Mesenchymal stem cell (in vitro differentiated cells and primary cell): ENCODE measurements at regions not wholly inside any gene's neighbourhood (a gene's known extent, or its start where the extent isn't known, plus 50 kb on each side); places are given as distances from the start of the nearest gene placed in this dataset.

Source experiments
- DNase-seq: peaks from one replicate; pipeline ENCODE4 v3.0.0-alpha.2; 2013
- H2AFZ ChIP-seq: one replicate; pipeline ENCODE4 v1.6.1; 2013; ENCODE audit warnings: low read depth, mild to moderate bottlenecking, control low read depth, inconsistent platforms, low read length, moderate library complexity
- H2AK5ac ChIP-seq: 2 replicates; pipeline ENCODE4 v1.6.1; 2013; ENCODE audit warnings: low read length, moderate library complexity, mild to moderate bottlenecking, inconsistent platforms; ENCODE audit not compliant: severe bottlenecking
- H2BK120ac ChIP-seq: one replicate; pipeline ENCODE4 v1.6.1; 2013; ENCODE audit warnings: low read depth, mild to moderate bottlenecking, inconsistent platforms, low read length, moderate library complexity
- H2BK12ac ChIP-seq, 2 experiments: one replicate each; pipeline ENCODE4 v1.6.1; 2013; ENCODE audit warnings: inconsistent platforms in 2 of 2, low read length in 2 of 2, mild to moderate bottlenecking in 2 of 2, moderate library complexity in 2 of 2, control low read depth in 1 of 2
- H2BK15ac ChIP-seq: one replicate; pipeline ENCODE4 v1.6.1; 2013; ENCODE audit warnings: mild to moderate bottlenecking, low read depth, inconsistent platforms; ENCODE audit not compliant: poor library complexity, severe bottlenecking
- H2BK5ac ChIP-seq: 2 replicates; pipeline ENCODE4 v1.6.1; 2013; ENCODE audit warnings: low read depth, mild to moderate bottlenecking, low read length, control low read depth, inconsistent platforms; ENCODE audit not compliant: poor library complexity, severe bottlenecking
- H3K14ac ChIP-seq, 2 experiments: one replicate each; pipeline ENCODE4 v1.6.1; 2013; ENCODE audit warnings: inconsistent platforms in 2 of 2, low read length in 2 of 2, control low read depth in 1 of 2, mild to moderate bottlenecking in 1 of 2, moderate library complexity in 1 of 2
- H3K18ac ChIP-seq, 2 experiments: one replicate each; pipeline ENCODE4 v1.6.1; 2013; ENCODE audit warnings: inconsistent platforms in 2 of 2, low read length in 2 of 2, control low read depth in 1 of 2, low read depth in 1 of 2, mild to moderate bottlenecking in 1 of 2
- H3K23ac ChIP-seq, 2 experiments: one replicate each; pipeline ENCODE4 v1.6.1; 2013; ENCODE audit warnings: inconsistent platforms in 2 of 2, low read length in 2 of 2, mild to moderate bottlenecking in 2 of 2, moderate library complexity in 2 of 2, control low read depth in 1 of 2
- H3K27ac ChIP-seq: 2 replicates; pipeline ENCODE4 v1.5.1; 2013; ENCODE audit warnings: mild to moderate bottlenecking, moderate library complexity, low read length, control low read depth, inconsistent platforms; ENCODE audit not compliant: poor library complexity, severe bottlenecking
- H3K27me3 ChIP-seq, 2 experiments: 2 replicates each; pipeline versions ENCODE4 v1.6.1 to v1.7.0; 2013; ENCODE audit warnings: low read length in 2 of 2, mild to moderate bottlenecking in 2 of 2, moderate library complexity in 2 of 2, control low read depth in 1 of 2, inconsistent platforms in 1 of 2; ENCODE audit not compliant: control insufficient read depth in 1 of 2, insufficient read depth in 1 of 2
- H3K36me3 ChIP-seq, 2 experiments: 2 replicates each; pipeline versions ENCODE4 v1.6.1 to v1.7.0; 2013; ENCODE audit warnings: low read length in 2 of 2, control low read depth in 1 of 2, inconsistent platforms in 1 of 2, low read depth in 1 of 2, mild to moderate bottlenecking in 1 of 2; ENCODE audit not compliant: insufficient read depth in 2 of 2, control insufficient read depth in 1 of 2
- H3K4ac ChIP-seq, 2 experiments: one replicate each; pipeline ENCODE4 v1.6.1; 2013; ENCODE audit warnings: inconsistent platforms in 2 of 2, low read length in 2 of 2, mild to moderate bottlenecking in 2 of 2, moderate library complexity in 2 of 2, control low read depth in 1 of 2, low read depth in 1 of 2
- H3K4me1 ChIP-seq: 2 replicates; pipeline ENCODE4 v1.6.1; 2013; ENCODE audit warnings: low read depth, low read length, control low read depth; ENCODE audit not compliant: control insufficient read depth, insufficient read depth
- H3K4me2 ChIP-seq: 2 replicates; pipeline ENCODE4 v1.6.1; 2013; ENCODE audit warnings: low read length, mild to moderate bottlenecking, inconsistent platforms; ENCODE audit not compliant: poor library complexity, severe bottlenecking
- H3K4me3 ChIP-seq, 2 experiments: 2 replicates each; pipeline versions ENCODE4 v1.5.1 to v1.7.0; 2013; ENCODE audit warnings: low read length in 2 of 2, mild to moderate bottlenecking in 2 of 2, control low read depth in 1 of 2, low read depth in 1 of 2; ENCODE audit not compliant: insufficient read depth in 1 of 2
- H3K79me1 ChIP-seq: replicated peaks from 2 replicates; pipeline ENCODE4 v1.6.1; 2013; ENCODE audit warnings: mild to moderate bottlenecking, control low read depth, low read length, inconsistent platforms; ENCODE audit not compliant: poor library complexity, severe bottlenecking
- H3K9ac ChIP-seq: 2 replicates; pipeline ENCODE4 v1.7.0; 2013; ENCODE audit warnings: mild to moderate bottlenecking, low read length, moderate library complexity
- H3K9me3 ChIP-seq: 2 replicates; pipeline ENCODE4 v1.7.0; 2013; ENCODE audit warnings: mild to moderate bottlenecking, low read length; ENCODE audit not compliant: control insufficient read depth
- H4K8ac ChIP-seq: one replicate; pipeline ENCODE4 v1.6.1; 2013; ENCODE audit warnings: inconsistent platforms, mild to moderate bottlenecking, low read length, moderate library complexity
- H4K91ac ChIP-seq: one replicate; pipeline ENCODE4 v1.6.1; 2013; ENCODE audit warnings: mild to moderate bottlenecking, low read length, inconsistent platforms
- WGBS: methylation state at CpG from one replicate; pipeline ENCODE4 v1.1.7; 2013; ENCODE audit warnings: mixed read lengths; 5-methylcytosine and 5-hydroxymethylcytosine counted together

DNA sequence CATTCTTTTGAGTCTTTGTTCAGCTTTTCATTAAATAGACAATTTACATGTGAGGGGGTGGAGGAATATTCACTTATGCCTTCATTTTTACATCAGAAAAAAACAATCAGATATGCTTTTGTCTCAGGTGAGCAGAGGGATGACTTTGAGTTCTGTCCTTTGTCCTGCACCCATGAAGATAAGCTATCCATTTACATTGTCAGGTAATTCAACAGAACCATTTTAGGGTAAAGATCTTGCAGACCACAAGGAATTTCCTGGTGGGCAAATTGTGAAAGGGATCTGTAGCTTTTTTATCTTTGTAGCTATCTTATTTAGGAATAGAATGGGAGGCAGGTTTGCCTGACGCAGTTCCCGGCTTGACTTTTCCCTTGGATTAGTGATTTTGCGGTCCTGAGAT, 242.7 kb upstream of the IRF2BP2 start:
- no peaks in the 10 kb centered on the region for H3K9me3 ChIP-seq
- 92% methylated on average over 2 of the region's 3 CpGs for WGBS
- no peak overlapping the region for H4K8ac ChIP-seq
- no peak overlapping the region for H4K91ac ChIP-seq
- no peak overlapping the region for H2BK15ac ChIP-seq
- H3K36me3 ChIP-seq = no peaks in the 10 kb centered on the region
- no peak overlapping the region for H3K4ac ChIP-seq
- no peak overlapping the region for H2BK5ac ChIP-seq
- H3K79me1 ChIP-seq = no peaks in the 10 kb centered on the region
- H3K23ac ChIP-seq = no peak overlapping the region
- no peak overlapping the region for H3K18ac ChIP-seq
- H3K14ac ChIP-seq = no peak overlapping the region
- no peak overlapping the region for H3K4me2 ChIP-seq
- no peak overlapping the region for H3K9ac ChIP-seq
- peaks cover 10% of the 10 kb centered on the region for H3K4me1 ChIP-seq
- no peak overlapping the region for H2BK120ac ChIP-seq
- DNase-seq = no peak
- no peak overlapping the region for H3K27ac ChIP-seq
- H2BK12ac ChIP-seq = no peak overlapping the region
- no peak overlapping the region for H3K4me3 ChIP-seq
- H3K27me3 ChIP-seq = no peaks in the 10 kb centered on the region
- H2AFZ ChIP-seq = no peak overlapping the region
- H2AK5ac ChIP-seq = no peak overlapping the region

GRCh38 chr1:234851450-234852438, 241.8 kb upstream of the IRF2BP2 start:
- no peak overlapping the region for H3K4me3 ChIP-seq
- H4K8ac ChIP-seq = no peak overlapping the region
- no peak overlapping the region for H2BK5ac ChIP-seq
- peak overlapping the region in 1 of 2 experiments; percentile 44 for H3K14ac ChIP-seq
- peaks cover 10% of the 10 kb centered on the region for H3K4me1 ChIP-seq
- H4K91ac ChIP-seq = no peak overlapping the region
- H2BK15ac ChIP-seq = no peak overlapping the region
- no peak overlapping the region for H3K27ac ChIP-seq
- no peaks in the 10 kb centered on the region for H3K79me1 ChIP-seq
- no peaks in the 10 kb centered on the region for H3K36me3 ChIP-seq
- no peak overlapping the region for H3K23ac ChIP-seq
- no peaks in the 10 kb centered on the region for H3K9me3 ChIP-seq
- WGBS = 69% methylated on average over 9 of the region's 9 CpGs
- H3K18ac ChIP-seq = no peak overlapping the region
- peak; percentile 24 for DNase-seq
- no peak overlapping the region for H2BK120ac ChIP-seq
- H2AFZ ChIP-seq = no peak overlapping the region
- H2BK12ac ChIP-seq = peak overlapping the region in 1 of 2 experiments; percentile 33
- H2AK5ac ChIP-seq = no peak overlapping the region
- H3K27me3 ChIP-seq = no peaks in the 10 kb centered on the region
- H3K4ac ChIP-seq = no peak overlapping the region
- no peak overlapping the region for H3K4me2 ChIP-seq
- H3K9ac ChIP-seq = no peak overlapping the region

DNA sequence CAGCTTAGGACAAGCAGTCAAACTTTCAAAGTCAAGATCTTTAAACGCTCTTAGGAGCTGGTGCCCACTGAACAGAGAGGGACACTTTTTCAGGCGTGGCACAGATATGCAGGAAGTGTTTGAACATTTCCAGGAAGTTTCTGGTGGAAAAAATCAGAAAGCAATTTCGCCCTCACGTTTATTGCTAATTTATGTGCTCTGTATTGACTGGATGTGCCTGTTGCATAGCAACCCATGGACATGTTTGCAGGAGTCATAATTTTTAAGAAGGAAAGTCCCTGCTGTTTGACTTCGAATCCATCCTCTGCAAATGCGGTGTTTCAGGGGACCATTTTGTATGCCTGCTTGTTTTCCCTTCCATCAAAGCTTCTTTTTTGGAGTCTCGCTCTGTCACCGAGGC, 239.9 kb upstream of the IRF2BP2 start:
- Histone ChIP-seq H3K9me3 (no peaks in the 10 kb centered on the region), H3K36me3 (no peaks in the 10 kb centered on the region)

DNA sequence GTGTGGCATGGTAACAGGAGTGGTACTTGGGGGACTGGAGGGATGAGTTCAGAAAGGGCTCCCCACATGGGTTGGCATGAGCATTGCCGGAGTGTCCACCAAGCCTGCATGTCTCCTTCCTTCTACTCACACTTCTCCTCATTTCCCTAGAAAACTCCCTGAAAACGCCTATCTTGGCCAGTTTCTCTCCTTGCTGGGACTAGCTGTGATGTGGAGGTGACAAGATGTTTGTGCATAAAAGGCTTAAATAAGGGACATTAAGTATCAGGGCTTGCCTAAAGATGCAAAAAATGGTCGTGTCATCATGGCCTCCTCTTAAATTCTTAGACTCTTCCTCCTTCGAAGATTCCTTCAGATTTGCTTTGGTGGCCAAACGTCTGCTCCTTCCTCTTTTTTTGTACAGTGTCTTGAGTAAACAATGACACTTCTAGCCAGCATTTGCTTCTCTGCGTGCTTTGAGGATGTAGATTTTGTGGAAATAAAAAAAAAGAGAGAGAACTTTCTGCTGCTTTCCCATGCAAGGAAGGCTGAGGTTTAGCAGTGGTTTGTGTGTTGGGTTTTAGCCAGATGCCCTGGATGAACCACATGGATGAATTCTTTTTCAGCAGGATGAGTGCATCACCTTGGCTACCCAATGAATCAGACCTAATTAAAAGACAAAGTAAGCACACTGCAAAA, 239.1 kb upstream of the IRF2BP2 start:
- 87% methylated on average over 4 of the region's 6 CpGs for WGBS
- no peaks in the 10 kb centered on the region for H3K27me3 ChIP-seq

More for the DNA sequence above, 239.9 kb upstream of the IRF2BP2 start:
- H3K4me1 ChIP-seq = peaks cover 8% of the 10 kb centered on the region
- H3K27me3 ChIP-seq = no peaks in the 10 kb centered on the region
- H3K79me1 ChIP-seq = no peaks in the 10 kb centered on the region
- H4K91ac ChIP-seq = no peak overlapping the region
- H2BK5ac ChIP-seq = no peak overlapping the region
- H3K18ac ChIP-seq = no peak overlapping the region
- no peak overlapping the region for H3K14ac ChIP-seq
- H3K23ac ChIP-seq = no peak overlapping the region
- no peak overlapping the region for H2AK5ac ChIP-seq
- no peak overlapping the region for H3K4me3 ChIP-seq
- no peak for DNase-seq
- no peak overlapping the region for H3K27ac ChIP-seq
- H2BK120ac ChIP-seq = no peak overlapping the region
- H2BK12ac ChIP-seq = no peak overlapping the region
- no peak overlapping the region for H3K9ac ChIP-seq
- H2AFZ ChIP-seq = no peak overlapping the region
- no peak overlapping the region for H4K8ac ChIP-seq
- WGBS = 90% methylated on average over 8 of the region's 8 CpGs
- no peak overlapping the region for H3K4me2 ChIP-seq
- H2BK15ac ChIP-seq = no peak overlapping the region
- no peak overlapping the region for H3K4ac ChIP-seq

More for the DNA sequence above, 239.1 kb upstream of the IRF2BP2 start:
- Histone ChIP-seq H2BK12ac (no peak overlapping the region), H3K4me2 (no peak overlapping the region), H2BK120ac (no peak overlapping the region), H2AFZ (no peak overlapping the region), H3K79me1 (no peaks in the 10 kb centered on the region), H4K91ac (no peak overlapping the region), H4K8ac (peak overlapping the region; percentile 27), H3K9me3 (no peaks in the 10 kb centered on the region), H2BK5ac (no peak overlapping the region), H3K18ac (no peak overlapping the region), H3K36me3 (no peaks in the 10 kb centered on the region), H3K23ac (no peak overlapping the region), H2BK15ac (no peak overlapping the region), H3K9ac (no peak overlapping the region), H2AK5ac (peak overlapping the region; percentile 45), H3K4me3 (no peak overlapping the region), H3K4me1 (peaks cover 11% of the 10 kb centered on the region), H3K4ac (no peak overlapping the region), H3K14ac (no peak overlapping the region), H3K27ac (no peak overlapping the region)
- DNase-seq = peak; percentile 29
